ENCODE measurements at regions not wholly inside any gene's neighbourhood (a gene's known extent, or its start where the extent isn't known, plus 50 kb on each side); places are given as distances from the start of the nearest gene placed in this dataset.
A peak's percentile ranks its signal among the peaks of the same experiment; 100 is the strongest.

GRCh38 chr1:8204826-8205225 is 113.1 kb upstream of the SLC45A1 start:
- DNase-seq (ENCODE audit: low read depth in 2 of 2): peak in 1 of 2 donors; percentile 94
- H3K9ac ChIP-seq (ENCODE audit: insufficient read depth, low read length): no peak overlapping the region
- H3K36me3 ChIP-seq (ENCODE audit: control insufficient read depth, insufficient read depth, low read length): no peaks in the 10 kb centered on the region
- no peaks in the 10 kb centered on the region for H3K79me2 ChIP-seq (ENCODE audit: control insufficient read depth, insufficient read depth, low read length)
- no peak overlapping the region for H3K4me2 ChIP-seq (ENCODE audit: extremely low read depth, insufficient read depth, low read length)
- no peaks in the 10 kb centered on the region for H3K27me3 ChIP-seq (ENCODE audit: control insufficient read depth, insufficient read depth, low read length)
- no peak overlapping the region for H3K27ac ChIP-seq (ENCODE audit: insufficient read depth, low read length)
- no peak for TF ChIP-seq CTCF (conservative IDR thresholded peaks at IDR 0.05 in 1 of 2, IDR thresholded peaks at IDR 0.05 in 1 of 2; ENCODE audit: low read depth in 1 of 2, low read length in 2 of 2)
- TF ChIP-seq EZH2 (IDR thresholded peaks at IDR 0.05; ENCODE audit: low read length, missing control alignments): no peak
- peaks cover 18% of the 10 kb centered on the region for H3K4me1 ChIP-seq (ENCODE audit: control insufficient read depth, extremely low read depth, insufficient read depth, low read length)
- no peak overlapping the region for H2AFZ ChIP-seq (ENCODE audit: low read length)
- no peaks in the 10 kb centered on the region for H3K9me3 ChIP-seq (ENCODE audit: control insufficient read depth, insufficient read depth, low read depth, low read length)
- H4K20me1 ChIP-seq (ENCODE audit: control insufficient read depth, extremely low read depth, insufficient read depth, low read length): no peaks in the 10 kb centered on the region
- H3K4me3 ChIP-seq (replicated peaks in 1 of 4; ENCODE audit: control extremely low read depth in 1 of 4, insufficient read depth in 1 of 4, low read depth in 3 of 4, low read length in 4 of 4): no peak overlapping the region

GRCh38 chr1:8203551-8203950 is 114.4 kb upstream of the SLC45A1 start:
- H4K20me1 ChIP-seq (ENCODE audit: control insufficient read depth, extremely low read depth, insufficient read depth, low read length): no peaks in the 10 kb centered on the region
- no peaks in the 10 kb centered on the region for H3K27me3 ChIP-seq (ENCODE audit: control insufficient read depth, insufficient read depth, low read length)
- H3K9ac ChIP-seq (ENCODE audit: insufficient read depth, low read length): no peak overlapping the region
- no peak overlapping the region for H3K4me2 ChIP-seq (ENCODE audit: extremely low read depth, insufficient read depth, low read length)
- no peak overlapping the region for H3K4me3 ChIP-seq (replicated peaks in 1 of 4; ENCODE audit: control extremely low read depth in 1 of 4, insufficient read depth in 1 of 4, low read depth in 3 of 4, low read length in 4 of 4)
- H3K4me1 ChIP-seq (ENCODE audit: control insufficient read depth, extremely low read depth, insufficient read depth, low read length): peaks cover 18% of the 10 kb centered on the region
- no peak overlapping the region for H3K27ac ChIP-seq (ENCODE audit: insufficient read depth, low read length)
- no peaks in the 10 kb centered on the region for H3K9me3 ChIP-seq (ENCODE audit: control insufficient read depth, insufficient read depth, low read depth, low read length)
- no peak overlapping the region for H2AFZ ChIP-seq (ENCODE audit: low read length)
- no peak for TF ChIP-seq EZH2 (IDR thresholded peaks at IDR 0.05; ENCODE audit: low read length, missing control alignments)
- TF ChIP-seq CTCF (conservative IDR thresholded peaks at IDR 0.05 in 1 of 2, IDR thresholded peaks at IDR 0.05 in 1 of 2; ENCODE audit: low read depth in 1 of 2, low read length in 2 of 2): no peak
- H3K79me2 ChIP-seq (ENCODE audit: control insufficient read depth, insufficient read depth, low read length): no peaks in the 10 kb centered on the region
- no peak for DNase-seq (ENCODE audit: low read depth in 2 of 2)
- H3K36me3 ChIP-seq (ENCODE audit: control insufficient read depth, insufficient read depth, low read length): no peaks in the 10 kb centered on the region

DNA sequence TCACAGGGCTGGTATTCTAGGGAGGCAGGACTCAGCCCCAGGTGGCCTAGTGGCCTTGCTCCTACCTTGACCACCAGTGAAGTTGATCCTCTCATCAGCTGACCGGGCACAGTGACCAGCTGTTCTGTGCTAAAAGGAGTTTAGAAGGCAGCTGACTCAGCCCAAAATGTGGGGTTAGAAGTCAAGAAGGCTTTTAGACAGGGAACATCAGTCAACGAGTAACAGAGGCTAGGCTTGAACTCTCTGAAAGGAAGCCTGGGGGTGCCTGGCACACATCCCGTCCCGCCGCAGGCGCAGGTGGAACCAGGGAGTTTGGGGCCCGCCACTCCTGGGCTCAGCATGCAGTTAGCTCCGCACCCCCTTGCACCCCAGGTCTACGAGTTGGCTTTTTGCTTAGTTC is 114.9 kb upstream of the SLC45A1 start:
- Histone ChIP-seq H3K79me2 (ENCODE audit: control insufficient read depth, insufficient read depth, low read length) (no peaks in the 10 kb centered on the region), H3K4me1 (ENCODE audit: control insufficient read depth, extremely low read depth, insufficient read depth, low read length) (peaks cover 18% of the 10 kb centered on the region), H3K4me3 (replicated peaks in 1 of 4; ENCODE audit: control extremely low read depth in 1 of 4, insufficient read depth in 1 of 4, low read depth in 3 of 4, low read length in 4 of 4) (no peak overlapping the region), H3K27me3 (ENCODE audit: control insufficient read depth, insufficient read depth, low read length) (no peaks in the 10 kb centered on the region), H3K9me3 (ENCODE audit: control insufficient read depth, insufficient read depth, low read depth, low read length) (no peaks in the 10 kb centered on the region), H3K36me3 (ENCODE audit: control insufficient read depth, insufficient read depth, low read length) (no peaks in the 10 kb centered on the region), H3K27ac (ENCODE audit: insufficient read depth, low read length) (peak overlapping the region; percentile 78), H3K9ac (ENCODE audit: insufficient read depth, low read length) (peak overlapping the region; percentile 8), H2AFZ (ENCODE audit: low read length) (no peak overlapping the region), H3K4me2 (ENCODE audit: extremely low read depth, insufficient read depth, low read length) (peak overlapping the region; percentile 57), H4K20me1 (ENCODE audit: control insufficient read depth, extremely low read depth, insufficient read depth, low read length) (no peaks in the 10 kb centered on the region)
- peak in 1 of 2 donors; percentile 46 for DNase-seq (ENCODE audit: low read depth in 2 of 2)
- TF ChIP-seq EZH2 (IDR thresholded peaks at IDR 0.05; ENCODE audit: low read length, missing control alignments): no peak
- TF ChIP-seq CTCF (conservative IDR thresholded peaks at IDR 0.05 in 1 of 2, IDR thresholded peaks at IDR 0.05 in 1 of 2; ENCODE audit: low read depth in 1 of 2, low read length in 2 of 2): no peak
